T-cell (primary cell): ENCODE measurements at regions not wholly inside any gene's neighbourhood (a gene's known extent, or its start where the extent isn't known, plus 50 kb on each side); places are given as distances from the start of the nearest gene placed in this dataset.

Source experiments
- ATAC-seq, 4 experiments: fragments of 200-7000 bp in 3 of 4; fragments of 150-1000 bp in 1 of 4; cut with Tn5 transposase; replicated peaks in 1 of 4; 1 replicate in 3 of 4; 2 replicates in 1 of 4; pipeline ENCODE4 v1.10.0; 2021; ENCODE audit warnings: moderate library complexity in 3 of 4, mild to moderate bottlenecking in 2 of 4, moderate number of reproducible peaks in 1 of 4
- CTCF ChIA-PET, 2 donors: fragments of 300-600 bp; sonication (Branson Sonifier 250); formaldehyde crosslinking; loops; one replicate each; lab custom pipeline; 2022; ENCODE audit warnings: antibody characterized with exemption in 2 of 2; lab: Charles Lee
- POLR2A ChIA-PET, 2 donors: fragments of 300-600 bp; sonication (Branson Sonifier 250); formaldehyde crosslinking; loops; one replicate each; lab custom pipeline; 2022; ENCODE audit warnings: antibody characterized with exemption in 2 of 2; lab: Charles Lee
- DNase-seq, 35 experiments: peaks; one replicate each; pipeline versions ENCODE4 v3.0.0 to v3.0.0-alpha.2; 2013 to 2023
- H3K27ac ChIP-seq: one replicate; pipeline ENCODE4 v1.5.1; 2013; ENCODE audit warnings: low read length
- H3K27me3 ChIP-seq, 2 experiments: replicated peaks in 1 of 2; 1 replicate in 1 of 2; 2 replicates in 1 of 2; pipeline versions ENCODE4 v1.6.1 to v1.7.0; 2013; ENCODE audit warnings: low read length in 1 of 2, mixed read lengths in 1 of 2; ENCODE audit not compliant: control insufficient read depth in 2 of 2, insufficient read depth in 2 of 2; ENCODE audit errors: extremely low read depth in 1 of 2
- H3K36me3 ChIP-seq, 2 donors: 1 replicate in 1 of 2; 2 replicates in 1 of 2; pipeline versions ENCODE4 v1.6.1 to v1.7.0; 2013; ENCODE audit warnings: low read length in 1 of 2; ENCODE audit not compliant: control insufficient read depth in 2 of 2, insufficient read depth in 1 of 2; ENCODE audit errors: extremely low read depth in 1 of 2
- H3K4me1 ChIP-seq, 2 experiments: 1 replicate in 1 of 2; 2 replicates in 1 of 2; pipeline versions ENCODE4 v1.6.1 to v1.7.0; 2013; ENCODE audit warnings: low read length in 2 of 2, mixed read lengths in 1 of 2; ENCODE audit not compliant: insufficient read depth in 2 of 2, control insufficient read depth in 1 of 2; ENCODE audit errors: extremely low read depth in 1 of 2
- H3K4me3 ChIP-seq, 2 donors: 1 replicate in 1 of 2; 2 replicates in 1 of 2; pipeline versions ENCODE4 v1.5.1 to v1.7.0; 2013; ENCODE audit warnings: mild to moderate bottlenecking in 2 of 2, low read length in 1 of 2, moderate library complexity in 1 of 2; ENCODE audit not compliant: control insufficient read depth in 1 of 2; ENCODE audit errors: extremely low read depth in 1 of 2
- H3K9me3 ChIP-seq: 2 replicates; pipeline ENCODE4 v1.7.0; 2013
- H3K27ac Mint-ChIP-seq, 2 donors: one replicate each; pipeline ENCODE4 v1.8.0; 2020 to 2021; ENCODE audit warnings: mild to moderate bottlenecking in 2 of 2, mixed read lengths in 2 of 2
- H3K27me3 Mint-ChIP-seq, 2 donors: one replicate each; pipeline ENCODE4 v1.8.0; 2021 to 2022; ENCODE audit warnings: mixed read lengths in 2 of 2
- H3K36me3 Mint-ChIP-seq: one replicate; pipeline ENCODE4 v1.8.0; 2021; ENCODE audit warnings: mixed read lengths
- H3K4me1 Mint-ChIP-seq, 3 donors: one replicate each; pipeline ENCODE4 v1.8.0; 2020 to 2022; ENCODE audit warnings: mixed read lengths in 3 of 3, mild to moderate bottlenecking in 1 of 3
- H3K4me3 Mint-ChIP-seq, 3 donors: one replicate each; pipeline ENCODE4 v1.8.0; 2020 to 2022; ENCODE audit warnings: mild to moderate bottlenecking in 3 of 3, mixed read lengths in 3 of 3, moderate library complexity in 3 of 3
- H3K9me3 Mint-ChIP-seq, 3 donors: one replicate each; pipeline ENCODE4 v1.8.0; 2020 to 2022; ENCODE audit warnings: mixed read lengths in 3 of 3
- whole genome bisulfite sequencing: methylation state at CpG from one replicate; pipeline ENCODE4 v1.1.5; 2013; ENCODE audit warnings: missing lambda C conversion rate; ENCODE audit not compliant: insufficient coverage; 5-methylcytosine and 5-hydroxymethylcytosine counted together

DNA sequence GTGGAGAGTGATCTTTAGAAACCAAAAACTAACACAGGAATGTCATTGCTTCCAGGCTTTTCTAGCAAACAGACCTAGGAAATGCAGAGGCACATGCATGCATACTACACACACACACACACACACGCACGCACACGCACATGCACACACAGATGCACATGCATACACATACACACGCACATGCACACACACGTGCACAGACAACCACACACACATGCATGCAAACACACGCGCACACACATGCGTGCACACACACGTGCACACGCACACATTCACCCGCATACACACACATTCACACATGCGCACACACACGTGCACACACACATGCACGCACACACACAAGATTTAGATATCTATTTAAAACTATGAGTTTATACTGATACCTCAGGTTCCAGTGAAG lies 379.5 kb downstream of the ZNF516 start:
- H3K27ac ChIP-seq = no peak overlapping the region
- Mint-ChIP-seq H3K4me1 (no peaks in the 10 kb centered on the region), H3K4me3 (no peak overlapping the region), H3K27me3 (peaks cover 3 to 7% of the 10 kb centered on the region in 2 donors), H3K36me3 (no peaks in the 10 kb centered on the region), H3K27ac (no peak overlapping the region), H3K9me3 (peaks cover 0 to 3% (median 0%) of the 10 kb centered on the region in 3 donors)
- ChIA-PET CTCF (no interaction called here), POLR2A (no interaction called here)
- H3K4me3 ChIP-seq = no peak overlapping the region
- WGBS = 74% methylated on average over 8 of the region's 14 CpGs
- H3K36me3 ChIP-seq = no peaks in the 10 kb centered on the region
- no peak for ATAC-seq
- H3K9me3 ChIP-seq = no peaks in the 10 kb centered on the region
- no peaks in the 10 kb centered on the region for H3K27me3 ChIP-seq
- DNase-seq = no peak
- no peaks in the 10 kb centered on the region for H3K4me1 ChIP-seq

DNA sequence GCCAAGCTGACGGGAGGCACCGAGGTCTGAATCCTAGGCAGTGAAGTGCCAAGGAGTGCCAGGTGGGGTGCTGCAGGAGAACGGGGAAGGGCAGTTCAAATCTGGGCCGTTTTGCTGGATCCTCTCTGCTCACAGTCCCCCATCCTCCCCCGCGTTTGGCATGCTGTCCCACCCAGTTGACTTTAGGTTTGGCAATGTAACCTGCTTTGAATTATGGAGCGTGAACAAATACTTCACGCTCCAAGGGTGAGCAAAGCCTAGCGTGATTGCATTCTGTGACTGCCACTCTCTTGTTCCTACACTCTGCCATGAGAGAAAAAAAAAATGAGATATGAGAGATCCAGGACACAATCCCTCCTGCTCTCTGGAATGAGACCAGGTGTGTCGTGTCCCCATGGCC lies 381.9 kb downstream of the ZNF516 start:
- Histone ChIP-seq H3K9me3 (no peaks in the 10 kb centered on the region), H3K27ac (no peak overlapping the region), H3K4me3 (no peak overlapping the region), H3K27me3 (no peaks in the 10 kb centered on the region), H3K36me3 (no peaks in the 10 kb centered on the region), H3K4me1 (no peaks in the 10 kb centered on the region)
- Mint-ChIP-seq H3K4me1 (no peaks in the 10 kb centered on the region), H3K36me3 (no peaks in the 10 kb centered on the region), H3K4me3 (no peak overlapping the region), H3K9me3 (peaks cover 0 to 3% (median 0%) of the 10 kb centered on the region in 3 donors), H3K27me3 (peaks cover 0 to 3% of the 10 kb centered on the region in 2 donors), H3K27ac (no peak overlapping the region)
- ATAC-seq = no peak
- no peak for DNase-seq
- WGBS = 71% methylated on average over 6 of the region's 10 CpGs
- CTCF ChIA-PET = no interaction called here
- POLR2A ChIA-PET = no interaction called here

DNA sequence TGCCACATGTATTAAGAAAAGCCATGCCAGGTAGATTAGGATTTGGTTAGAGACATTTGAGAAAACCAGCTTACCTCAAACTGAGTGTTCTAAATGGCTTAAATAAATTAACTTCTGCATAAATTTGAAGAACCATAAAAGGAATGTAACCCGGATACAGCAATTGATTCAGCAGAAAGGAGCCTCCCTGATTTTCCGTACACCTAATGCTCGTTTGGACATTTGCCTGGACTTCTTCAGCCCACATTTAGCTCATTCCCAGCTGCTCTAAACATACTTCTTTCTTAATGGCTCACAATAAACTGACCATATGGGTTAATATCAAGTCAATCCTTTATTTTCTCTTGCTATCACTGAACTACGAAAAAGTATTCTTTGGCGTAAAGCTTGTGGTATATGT lies 392.4 kb downstream of the ZNF516 start:
- Histone ChIP-seq H3K36me3 (no peaks in the 10 kb centered on the region), H3K27me3 (peaks cover 0 to 3% of the 10 kb centered on the region in 2 experiments), H3K9me3 (no peaks in the 10 kb centered on the region), H3K4me3 (no peak overlapping the region), H3K4me1 (no peaks in the 10 kb centered on the region), H3K27ac (no peak overlapping the region)
- Mint-ChIP-seq H3K4me3 (no peak overlapping the region), H3K4me1 (no peaks in the 10 kb centered on the region), H3K36me3 (no peaks in the 10 kb centered on the region), H3K9me3 (peaks cover 0 to 23% (median 15%) of the 10 kb centered on the region in 3 donors), H3K27ac (no peak overlapping the region), H3K27me3 (peaks cover 3 to 5% of the 10 kb centered on the region in 2 donors)
- ChIA-PET CTCF (no interaction called here), POLR2A (no interaction called here)
- DNase-seq (no peak), ATAC-seq (no peak)
- WGBS = 100% methylated on average over 1 of the region's 5 CpGs

DNA sequence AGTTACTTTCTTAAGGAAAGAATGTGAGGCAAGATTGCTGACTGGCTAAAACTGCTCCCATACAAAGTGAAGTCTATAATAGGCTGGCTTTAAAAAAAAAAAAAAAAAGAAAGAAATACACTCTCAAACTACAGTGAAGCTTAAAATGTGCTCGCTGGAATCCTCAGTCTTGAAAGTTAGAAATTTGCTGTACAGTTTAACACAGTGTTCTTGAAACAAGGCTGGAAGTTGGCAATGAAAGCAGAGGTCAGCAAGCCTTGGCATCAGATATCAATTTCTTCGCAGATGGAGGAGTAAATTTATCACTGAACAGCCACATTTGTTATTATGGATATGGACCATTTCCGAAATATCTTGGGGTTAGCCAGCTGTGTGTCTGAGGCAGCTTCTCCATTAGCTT lies 392.9 kb downstream of the ZNF516 start:
- WGBS = no CpG with 5 or more reads among the region's 3 CpGs
- no peak for ATAC-seq
- Histone ChIP-seq H3K36me3 (no peaks in the 10 kb centered on the region), H3K4me3 (no peak overlapping the region), H3K27ac (no peak overlapping the region), H3K9me3 (no peaks in the 10 kb centered on the region), H3K4me1 (no peaks in the 10 kb centered on the region), H3K27me3 (peaks cover 0 to 3% of the 10 kb centered on the region in 2 experiments)
- peaks cover 0 to 23% (median 15%) of the 10 kb centered on the region in 3 donors for H3K9me3 Mint-ChIP-seq
- POLR2A ChIA-PET = no interaction called here
- CTCF ChIA-PET = no interaction called here
- H3K36me3 Mint-ChIP-seq = no peaks in the 10 kb centered on the region
- no peak overlapping the region for H3K27ac Mint-ChIP-seq
- H3K4me3 Mint-ChIP-seq = no peak overlapping the region
- H3K4me1 Mint-ChIP-seq = no peaks in the 10 kb centered on the region
- DNase-seq = no peak
- peaks cover 3 to 5% of the 10 kb centered on the region in 2 donors for H3K27me3 Mint-ChIP-seq

DNA sequence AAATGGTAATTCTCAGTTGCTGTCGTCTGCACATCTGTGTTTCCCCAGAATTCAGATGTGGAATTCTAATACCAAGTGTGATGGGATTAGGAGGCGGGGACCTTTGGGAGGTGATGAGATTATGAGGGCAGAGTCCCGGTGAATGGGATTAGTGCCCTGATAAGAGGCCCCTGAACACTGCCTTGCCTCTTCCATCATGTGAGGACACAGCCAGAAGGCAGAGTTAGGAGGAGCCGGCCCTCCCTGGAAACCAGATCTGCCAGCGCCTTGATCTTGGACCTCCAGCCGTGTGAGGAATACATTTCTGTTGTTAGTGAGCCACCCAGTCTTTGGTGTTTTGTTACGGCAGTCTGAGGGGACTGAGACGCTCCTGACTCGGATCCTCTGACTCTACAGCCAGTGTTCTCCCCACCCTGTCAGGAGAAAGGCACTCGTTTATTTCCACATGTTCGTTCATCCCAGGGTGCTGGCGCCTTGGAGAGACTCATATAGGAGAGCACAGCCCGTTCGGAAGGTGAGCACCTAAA lies 395.0 kb downstream of the ZNF516 start:
- no peaks in the 10 kb centered on the region for H3K4me1 ChIP-seq
- WGBS = 83% methylated on average over 13 of the region's 14 CpGs
- H3K27ac ChIP-seq = no peak overlapping the region
- no peak overlapping the region for H3K4me3 ChIP-seq
- H3K27ac Mint-ChIP-seq = no peak overlapping the region
- ChIA-PET CTCF (no interaction called here), POLR2A (no interaction called here)
- no peaks in the 10 kb centered on the region for H3K4me1 Mint-ChIP-seq
- peaks cover 3 to 10% of the 10 kb centered on the region in 2 donors for H3K27me3 Mint-ChIP-seq
- H3K4me3 Mint-ChIP-seq = no peak overlapping the region
- H3K36me3 ChIP-seq = no peaks in the 10 kb centered on the region
- peaks cover 0 to 3% of the 10 kb centered on the region in 2 experiments for H3K27me3 ChIP-seq
- H3K9me3 Mint-ChIP-seq = peaks cover 4 to 20% (median 9%) of the 10 kb centered on the region in 3 donors
- no peak for ATAC-seq
- no peaks in the 10 kb centered on the region for H3K36me3 Mint-ChIP-seq
- H3K9me3 ChIP-seq = no peaks in the 10 kb centered on the region
- no peak for DNase-seq

DNA sequence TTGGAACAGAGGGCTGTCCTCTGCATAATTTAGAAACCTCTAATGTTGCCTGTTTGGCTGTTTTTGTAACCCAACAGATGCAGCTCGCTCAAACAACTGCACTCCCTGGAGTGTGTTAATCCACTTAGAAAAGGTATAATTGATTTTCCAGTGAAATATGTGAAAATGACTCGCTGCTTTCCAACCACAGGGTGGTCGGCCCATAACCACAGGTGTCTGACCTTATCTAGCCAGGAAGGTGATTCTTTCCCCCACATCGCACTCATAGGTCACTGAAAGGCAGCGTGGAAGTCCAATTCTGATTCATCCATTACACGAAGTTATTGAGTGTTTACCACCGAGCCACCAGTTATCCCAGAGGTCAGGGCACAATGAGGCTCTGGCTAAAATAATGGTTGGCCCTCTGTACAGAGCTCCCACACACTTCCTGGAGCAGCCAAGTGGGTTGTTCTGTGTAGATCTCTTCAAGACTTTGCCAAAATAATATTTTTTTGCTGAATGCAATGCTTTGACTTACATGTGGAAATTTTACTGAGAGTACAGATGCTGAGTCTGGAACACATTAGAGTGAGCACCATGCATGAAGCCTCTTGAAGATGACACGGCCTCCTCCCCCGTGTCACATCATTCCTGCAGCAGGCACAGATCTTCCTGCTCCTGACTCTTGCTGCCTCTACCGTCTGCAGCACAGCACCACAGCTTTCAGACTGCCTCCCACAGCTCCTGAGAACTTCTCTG lies 396.2 kb downstream of the ZNF516 start:
- 58% methylated on average over 7 of the region's 10 CpGs for WGBS
- peaks cover 8 to 14% (median 8%) of the 10 kb centered on the region in 3 donors for H3K9me3 Mint-ChIP-seq

More for the DNA sequence above, 396.2 kb downstream of the ZNF516 start:
- Histone ChIP-seq H3K27ac (no peak overlapping the region), H3K4me3 (no peak overlapping the region), H3K36me3 (no peaks in the 10 kb centered on the region), H3K27me3 (peaks cover 0 to 3% of the 10 kb centered on the region in 2 experiments), H3K4me1 (no peaks in the 10 kb centered on the region), H3K9me3 (no peaks in the 10 kb centered on the region)
- Mint-ChIP-seq H3K27ac (no peak overlapping the region), H3K4me1 (no peaks in the 10 kb centered on the region), H3K4me3 (no peak overlapping the region), H3K27me3 (peaks cover 3 to 15% of the 10 kb centered on the region in 2 donors), H3K36me3 (no peaks in the 10 kb centered on the region)
- ATAC-seq (no peak), DNase-seq (no peak)
- ChIA-PET CTCF (no interaction called here), POLR2A (no interaction called here)
